Liver (tissue), 8 donors: ENCODE measurements at regions not wholly inside any gene's neighbourhood (a gene's known extent, or its start where the extent isn't known, plus 50 kb on each side); places are given as distances from the start of the nearest gene placed in this dataset.

Experiments
- DNase-seq: peaks from one replicate; pipeline ENCODE4 v3.0.0-alpha.2; 2017; ENCODE audit warnings: low spot score
- H3K27ac ChIP-seq, 2 donors: one replicate each; pipeline ENCODE4 v1.7.0; 2013; ENCODE audit warnings: inconsistent platforms in 2 of 2, low read length in 2 of 2, control low read depth in 1 of 2, low read depth in 1 of 2, mild to moderate bottlenecking in 1 of 2
- H3K27me3 ChIP-seq, 4 donors: one replicate each; pipeline versions ENCODE4 v1.6.1 to v1.7.0; 2013; ENCODE audit warnings: low read length in 3 of 4, inconsistent platforms in 1 of 4, mild to moderate bottlenecking in 1 of 4, moderate library complexity in 1 of 4; ENCODE audit not compliant: control insufficient read depth in 4 of 4, insufficient read depth in 4 of 4
- H3K36me3 ChIP-seq, 4 donors: one replicate each; pipeline versions ENCODE4 v1.6.1 to v1.7.0; 2013; ENCODE audit warnings: low read length in 3 of 4, mild to moderate bottlenecking in 3 of 4, low read depth in 1 of 4, moderate library complexity in 1 of 4; ENCODE audit not compliant: control insufficient read depth in 4 of 4, insufficient read depth in 3 of 4
- H3K4me1 ChIP-seq, 4 donors: one replicate each; pipeline versions ENCODE4 v1.6.1 to v1.7.0; 2013; ENCODE audit warnings: low read length in 3 of 4, mild to moderate bottlenecking in 3 of 4, moderate library complexity in 1 of 4; ENCODE audit not compliant: control insufficient read depth in 4 of 4, insufficient read depth in 4 of 4
- H3K4me3 ChIP-seq, 3 donors: one replicate each; pipeline versions ENCODE4 v1.6.1 to v1.7.0; 2013; ENCODE audit warnings: low read length in 3 of 3, control low read depth in 1 of 3, low read depth in 1 of 3, mild to moderate bottlenecking in 1 of 3
- H3K9ac ChIP-seq, 2 donors: one replicate each; pipeline ENCODE4 v1.7.0; 2013; ENCODE audit warnings: low read length in 2 of 2, mild to moderate bottlenecking in 2 of 2, moderate library complexity in 2 of 2, control low read depth in 1 of 2, low read depth in 1 of 2
- H3K9me3 ChIP-seq, 4 donors: one replicate each; pipeline versions ENCODE4 v1.6.1 to v1.7.0; 2013; ENCODE audit warnings: low read length in 3 of 4; ENCODE audit not compliant: control insufficient read depth in 4 of 4
- EGR1 ChIP-seq, 2 donors: IDR thresholded peaks; 2 replicates each; pipeline ENCODE4 v1.6.1; 2016 to 2018; ENCODE audit warnings: antibody characterized with exemption in 2 of 2, low read depth in 2 of 2
- FOXA1 ChIP-seq: IDR thresholded peaks from 2 replicates; pipeline ENCODE4 v1.6.1; 2016; ENCODE audit warnings: antibody characterized with exemption
- FOXA2 ChIP-seq: IDR thresholded peaks from 2 replicates; pipeline ENCODE4 v1.6.1; 2016; ENCODE audit warnings: antibody characterized with exemption
- GABPA ChIP-seq, 2 donors: IDR thresholded peaks in 1 of 2; conservative IDR thresholded peaks in 1 of 2; 2 replicates each; pipeline ENCODE4 v1.6.1; 2016; ENCODE audit warnings: antibody characterized with exemption in 2 of 2, mild to moderate bottlenecking in 1 of 2, moderate library complexity in 1 of 2
- HNF4A ChIP-seq, 2 donors: conservative IDR thresholded peaks; 2 replicates each; pipeline ENCODE4 v1.6.1; 2016; ENCODE audit warnings: antibody characterized with exemption in 2 of 2, mild to moderate bottlenecking in 2 of 2
- HNF4G ChIP-seq: IDR thresholded peaks from 2 replicates; pipeline ENCODE4 v1.6.1; 2016; ENCODE audit warnings: antibody characterized with exemption
- JUND ChIP-seq, 2 donors: IDR thresholded peaks; 2 replicates each; pipeline ENCODE4 v1.6.1; 2016; ENCODE audit warnings: antibody characterized with exemption in 2 of 2
- NR2F2 ChIP-seq: IDR thresholded peaks from 2 replicates; pipeline ENCODE4 v1.6.1; 2016; ENCODE audit warnings: antibody characterized with exemption
- RAD21 ChIP-seq, 2 donors: IDR thresholded peaks; 2 replicates each; pipeline ENCODE4 v1.6.1; 2016; ENCODE audit warnings: antibody characterized with exemption in 2 of 2, mild to moderate bottlenecking in 2 of 2
- RXRA ChIP-seq, 2 donors: IDR thresholded peaks; 2 replicates each; pipeline ENCODE4 v1.6.1; 2017 to 2018; ENCODE audit warnings: antibody characterized with exemption in 2 of 2, mild to moderate bottlenecking in 1 of 2
- SP1 ChIP-seq: IDR thresholded peaks from 2 replicates; pipeline ENCODE4 v1.6.1; 2018; ENCODE audit warnings: antibody characterized with exemption, mild to moderate bottlenecking
- TAF1 ChIP-seq: conservative IDR thresholded peaks from 2 replicates; pipeline ENCODE4 v1.6.1; 2016; ENCODE audit warnings: antibody characterized with exemption, mild to moderate bottlenecking
- YY1 ChIP-seq: IDR thresholded peaks from 2 replicates; pipeline ENCODE4 v1.6.1; 2016; ENCODE audit warnings: antibody characterized with exemption, mild to moderate bottlenecking
- WGBS: extraction: QIAGEN DNeasy Blood & Tissue Kit; methylation state at CpG from one replicate; pipeline ENCODE4 v1.1.7; 2013; 5-methylcytosine and 5-hydroxymethylcytosine counted together
- TF ChIP-seq, protein P1 (sequence below): IDR thresholded peaks from 2 replicates; pipeline ENCODE4 v1.6.1; 2016; ENCODE audit warnings: antibody characterized with exemption
- TF ChIP-seq, protein P2 (sequence below): IDR thresholded peaks from 2 replicates; pipeline ENCODE4 v1.6.1; 2016; ENCODE audit warnings: antibody characterized with exemption, mild to moderate bottlenecking
- TF ChIP-seq, protein P3 (sequence below): IDR thresholded peaks from 2 replicates; pipeline ENCODE4 v1.6.1; 2016; ENCODE audit warnings: antibody characterized with exemption
- TF ChIP-seq, protein P4 (sequence below): fragments of 150-350 bp; IDR thresholded peaks from 2 replicates; pipeline ENCODE4 v1.5.1; 2017; ENCODE audit warnings: improper control_type of control experiment, low read depth, low read length; ENCODE audit not compliant: missing input control
- TF ChIP-seq, protein P5 (sequence below): IDR thresholded peaks from 2 replicates; pipeline ENCODE4 v1.6.1; 2016; ENCODE audit warnings: antibody characterized with exemption
- donor health status: healthy.
- donor health status: healthy.
- donor health status: healthy.
- donor health status: healthy.
- donor health status: healthy.

DNA sequence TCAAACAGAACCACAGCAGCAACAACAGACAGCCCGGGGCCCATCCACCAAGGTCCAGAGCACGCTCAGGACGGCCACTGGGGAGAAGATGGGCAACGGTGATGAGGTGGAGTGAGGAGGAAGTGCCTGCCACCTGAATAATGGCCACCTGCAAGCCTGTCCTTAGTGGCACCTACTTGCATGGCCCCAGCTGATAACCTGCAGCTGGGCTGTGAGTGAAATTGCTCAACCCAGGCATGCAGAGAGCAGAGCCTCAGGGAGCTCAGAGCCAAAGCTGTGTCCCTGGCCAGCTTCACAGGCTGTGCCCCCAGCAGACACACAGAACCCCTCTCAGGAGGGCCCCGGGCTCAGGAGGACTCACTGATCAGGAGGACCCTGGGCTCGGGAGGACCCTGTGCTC lies 102.4 kb upstream of the ADRA2C start:
- Histone ChIP-seq H3K27me3 (no peaks in the 10 kb centered on the region), H3K27ac (no peak overlapping the region), H3K9me3 (peaks cover 0 to 4% (median 2%) of the 10 kb centered on the region in 4 donors), H3K4me3 (no peak overlapping the region), H3K4me1 (no peaks in the 10 kb centered on the region), H3K9ac (no peak overlapping the region), H3K36me3 (no peaks in the 10 kb centered on the region)
- 72% methylated on average over 6 of the region's 6 CpGs for WGBS
- TF ChIP-seq, protein P1, sequence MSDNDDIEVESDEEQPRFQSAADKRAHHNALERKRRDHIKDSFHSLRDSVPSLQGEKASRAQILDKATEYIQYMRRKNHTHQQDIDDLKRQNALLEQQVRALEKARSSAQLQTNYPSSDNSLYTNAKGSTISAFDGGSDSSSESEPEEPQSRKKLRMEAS = no peak
- TF ChIP-seq TAF1 = no peak
- no peak for TF ChIP-seq RXRA (IDR thresholded peaks at IDR 0.05)
- no peak for DNase-seq

DNA sequence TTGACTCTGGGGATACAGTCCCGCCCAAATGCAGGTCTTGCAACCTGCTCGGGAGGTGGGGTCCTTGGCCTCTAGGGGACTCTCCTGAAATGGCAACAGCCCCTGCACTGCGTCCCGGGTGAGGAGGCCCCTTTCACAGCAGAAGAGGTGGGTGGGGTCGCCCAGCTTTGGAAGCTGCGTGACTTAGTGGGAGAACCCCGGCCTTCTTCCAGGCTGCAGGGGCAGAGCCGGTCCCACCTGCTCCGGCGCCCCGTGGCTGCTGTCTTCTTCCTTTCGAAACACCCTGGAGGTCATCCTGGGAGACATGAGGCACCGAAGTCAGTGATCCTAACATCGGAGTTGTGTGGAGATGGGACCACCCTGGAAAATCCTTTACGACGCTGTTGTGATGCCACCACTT lies 103.7 kb upstream of the ADRA2C start:
- Histone ChIP-seq H3K4me3 (no peak overlapping the region), H3K9me3 (peaks cover 0 to 4% (median 2%) of the 10 kb centered on the region in 4 donors), H3K4me1 (no peaks in the 10 kb centered on the region), H3K27me3 (peaks cover 0 to 2% (median 0%) of the 10 kb centered on the region in 4 donors), H3K36me3 (no peaks in the 10 kb centered on the region), H3K27ac (no peak overlapping the region), H3K9ac (no peak overlapping the region)
- TF ChIP-seq HNF4A (conservative IDR thresholded peaks at IDR 0.05) = no peak
- TF ChIP-seq FOXA1 = no peak
- no peak for TF ChIP-seq EGR1 (IDR thresholded peaks at IDR 0.05; ENCODE audit: low read depth in 2 of 2)
- no peak for TF ChIP-seq RXRA (IDR thresholded peaks at IDR 0.05)
- TF ChIP-seq RAD21 (IDR thresholded peaks at IDR 0.05) = no peak
- no peak for TF ChIP-seq YY1
- TF ChIP-seq, protein P2, sequence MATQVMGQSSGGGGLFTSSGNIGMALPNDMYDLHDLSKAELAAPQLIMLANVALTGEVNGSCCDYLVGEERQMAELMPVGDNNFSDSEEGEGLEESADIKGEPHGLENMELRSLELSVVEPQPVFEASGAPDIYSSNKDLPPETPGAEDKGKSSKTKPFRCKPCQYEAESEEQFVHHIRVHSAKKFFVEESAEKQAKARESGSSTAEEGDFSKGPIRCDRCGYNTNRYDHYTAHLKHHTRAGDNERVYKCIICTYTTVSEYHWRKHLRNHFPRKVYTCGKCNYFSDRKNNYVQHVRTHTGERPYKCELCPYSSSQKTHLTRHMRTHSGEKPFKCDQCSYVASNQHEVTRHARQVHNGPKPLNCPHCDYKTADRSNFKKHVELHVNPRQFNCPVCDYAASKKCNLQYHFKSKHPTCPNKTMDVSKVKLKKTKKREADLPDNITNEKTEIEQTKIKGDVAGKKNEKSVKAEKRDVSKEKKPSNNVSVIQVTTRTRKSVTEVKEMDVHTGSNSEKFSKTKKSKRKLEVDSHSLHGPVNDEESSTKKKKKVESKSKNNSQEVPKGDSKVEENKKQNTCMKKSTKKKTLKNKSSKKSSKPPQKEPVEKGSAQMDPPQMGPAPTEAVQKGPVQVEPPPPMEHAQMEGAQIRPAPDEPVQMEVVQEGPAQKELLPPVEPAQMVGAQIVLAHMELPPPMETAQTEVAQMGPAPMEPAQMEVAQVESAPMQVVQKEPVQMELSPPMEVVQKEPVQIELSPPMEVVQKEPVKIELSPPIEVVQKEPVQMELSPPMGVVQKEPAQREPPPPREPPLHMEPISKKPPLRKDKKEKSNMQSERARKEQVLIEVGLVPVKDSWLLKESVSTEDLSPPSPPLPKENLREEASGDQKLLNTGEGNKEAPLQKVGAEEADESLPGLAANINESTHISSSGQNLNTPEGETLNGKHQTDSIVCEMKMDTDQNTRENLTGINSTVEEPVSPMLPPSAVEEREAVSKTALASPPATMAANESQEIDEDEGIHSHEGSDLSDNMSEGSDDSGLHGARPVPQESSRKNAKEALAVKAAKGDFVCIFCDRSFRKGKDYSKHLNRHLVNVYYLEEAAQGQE = no peak
- no peak for TF ChIP-seq JUND (IDR thresholded peaks at IDR 0.05)
- TF ChIP-seq GABPA (IDR thresholded peaks at IDR 0.05 in 1 of 2, conservative IDR thresholded peaks at IDR 0.05 in 1 of 2) = no peak
- TF ChIP-seq, protein P3, sequence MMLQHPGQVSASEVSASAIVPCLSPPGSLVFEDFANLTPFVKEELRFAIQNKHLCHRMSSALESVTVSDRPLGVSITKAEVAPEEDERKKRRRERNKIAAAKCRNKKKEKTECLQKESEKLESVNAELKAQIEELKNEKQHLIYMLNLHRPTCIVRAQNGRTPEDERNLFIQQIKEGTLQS = no peak
- no peak for TF ChIP-seq FOXA2
- TF ChIP-seq NR2F2 = no peak
- TF ChIP-seq HNF4G = no peak
- TF ChIP-seq, protein P4, sequence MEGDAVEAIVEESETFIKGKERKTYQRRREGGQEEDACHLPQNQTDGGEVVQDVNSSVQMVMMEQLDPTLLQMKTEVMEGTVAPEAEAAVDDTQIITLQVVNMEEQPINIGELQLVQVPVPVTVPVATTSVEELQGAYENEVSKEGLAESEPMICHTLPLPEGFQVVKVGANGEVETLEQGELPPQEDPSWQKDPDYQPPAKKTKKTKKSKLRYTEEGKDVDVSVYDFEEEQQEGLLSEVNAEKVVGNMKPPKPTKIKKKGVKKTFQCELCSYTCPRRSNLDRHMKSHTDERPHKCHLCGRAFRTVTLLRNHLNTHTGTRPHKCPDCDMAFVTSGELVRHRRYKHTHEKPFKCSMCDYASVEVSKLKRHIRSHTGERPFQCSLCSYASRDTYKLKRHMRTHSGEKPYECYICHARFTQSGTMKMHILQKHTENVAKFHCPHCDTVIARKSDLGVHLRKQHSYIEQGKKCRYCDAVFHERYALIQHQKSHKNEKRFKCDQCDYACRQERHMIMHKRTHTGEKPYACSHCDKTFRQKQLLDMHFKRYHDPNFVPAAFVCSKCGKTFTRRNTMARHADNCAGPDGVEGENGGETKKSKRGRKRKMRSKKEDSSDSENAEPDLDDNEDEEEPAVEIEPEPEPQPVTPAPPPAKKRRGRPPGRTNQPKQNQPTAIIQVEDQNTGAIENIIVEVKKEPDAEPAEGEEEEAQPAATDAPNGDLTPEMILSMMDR = no peak
- TF ChIP-seq, protein P1 = no peak
- TF ChIP-seq, protein P5, sequence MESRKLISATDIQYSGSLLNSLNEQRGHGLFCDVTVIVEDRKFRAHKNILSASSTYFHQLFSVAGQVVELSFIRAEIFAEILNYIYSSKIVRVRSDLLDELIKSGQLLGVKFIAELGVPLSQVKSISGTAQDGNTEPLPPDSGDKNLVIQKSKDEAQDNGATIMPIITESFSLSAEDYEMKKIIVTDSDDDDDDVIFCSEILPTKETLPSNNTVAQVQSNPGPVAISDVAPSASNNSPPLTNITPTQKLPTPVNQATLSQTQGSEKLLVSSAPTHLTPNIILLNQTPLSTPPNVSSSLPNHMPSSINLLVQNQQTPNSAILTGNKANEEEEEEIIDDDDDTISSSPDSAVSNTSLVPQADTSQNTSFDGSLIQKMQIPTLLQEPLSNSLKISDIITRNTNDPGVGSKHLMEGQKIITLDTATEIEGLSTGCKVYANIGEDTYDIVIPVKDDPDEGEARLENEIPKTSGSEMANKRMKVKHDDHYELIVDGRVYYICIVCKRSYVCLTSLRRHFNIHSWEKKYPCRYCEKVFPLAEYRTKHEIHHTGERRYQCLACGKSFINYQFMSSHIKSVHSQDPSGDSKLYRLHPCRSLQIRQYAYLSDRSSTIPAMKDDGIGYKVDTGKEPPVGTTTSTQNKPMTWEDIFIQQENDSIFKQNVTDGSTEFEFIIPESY = no peak
- no peak for TF ChIP-seq SP1
- TF ChIP-seq TAF1 = no peak
- 83% methylated on average over 16 of the region's 16 CpGs for WGBS
- no peak for DNase-seq
